DND-41 (cell line): ENCODE measurements at regions not wholly inside any gene's neighbourhood (a gene's known extent, or its start where the extent isn't known, plus 50 kb on each side); places are given as distances from the start of the nearest gene placed in this dataset.
"Not testable (repeated sequence)": the region's sequence is repeated elsewhere in the genome, so short reads cannot be mapped to it uniquely, and the experiment has no call there.

ENCODE experiments used
- ATAC-seq: fragments of 200-7000 bp; cut with Tn5 transposase; 3 replicates; pipeline ENCODE4 v1.9.1; 2021; ENCODE audit warnings: low read depth; ENCODE audit not compliant: insufficient read depth
- DNase-seq: peaks from one replicate; pipeline ENCODE4 v3.0.0-alpha.2; 2020
- H2AFZ ChIP-seq: 2 replicates; pipeline ENCODE4 v1.6.0; 2012; ENCODE audit warnings: low read depth, low read length
- H3K27ac ChIP-seq: 2 replicates; pipeline ENCODE4 v1.5.1; 2012; ENCODE audit warnings: low read length, inconsistent platforms
- H3K27me3 ChIP-seq: fragments of 200-600 bp; sonication (generic); 2 replicates; pipeline ENCODE4 v1.6.0; 2012; ENCODE audit warnings: low read length, mild to moderate bottlenecking, inconsistent platforms; ENCODE audit not compliant: insufficient read depth, poor library complexity
- H3K36me3 ChIP-seq: 2 replicates; pipeline ENCODE4 v1.5.1; 2012; ENCODE audit warnings: low read length, inconsistent platforms; ENCODE audit not compliant: insufficient read depth
- H3K4me1 ChIP-seq: 2 replicates; pipeline ENCODE4 v1.5.1; 2012; ENCODE audit warnings: mild to moderate bottlenecking, low read length; ENCODE audit not compliant: insufficient read depth
- H3K4me2 ChIP-seq: 2 replicates; pipeline ENCODE4 v1.6.0; 2012; ENCODE audit warnings: mild to moderate bottlenecking, moderate library complexity, low read length, inconsistent platforms; ENCODE audit not compliant: insufficient read depth
- H3K4me3 ChIP-seq, 2 experiments: fragments of 200-600 bp in 1 of 2; shearing (Covaris generic) in 1 of 2; 2 replicates each; pipeline ENCODE4 v1.5.1; 2012 to 2016; ENCODE audit warnings: inconsistent platforms in 2 of 2, low read length in 2 of 2, mild to moderate bottlenecking in 2 of 2, low read depth in 1 of 2, moderate library complexity in 1 of 2
- H3K79me2 ChIP-seq: 2 replicates; pipeline ENCODE4 v1.6.0; 2012; ENCODE audit warnings: low read length, inconsistent platforms; ENCODE audit not compliant: insufficient read depth
- H3K9ac ChIP-seq: 2 replicates; pipeline ENCODE4 v1.6.0; 2012; ENCODE audit warnings: low read depth, mild to moderate bottlenecking, inconsistent platforms, low read length, moderate library complexity
- H3K9me3 ChIP-seq: 2 replicates; pipeline ENCODE4 v1.5.1; 2012; ENCODE audit warnings: low read length, moderate library complexity, mild to moderate bottlenecking, inconsistent platforms; ENCODE audit not compliant: insufficient read depth, severe bottlenecking
- H4K20me1 ChIP-seq: 2 replicates; pipeline ENCODE4 v1.6.0; 2012; ENCODE audit warnings: low read length; ENCODE audit not compliant: insufficient read depth
- CTCF ChIP-seq: IDR thresholded peaks from 2 replicates; pipeline ENCODE4 v1.5.1; 2012; ENCODE audit warnings: borderline replicate concordance, low read length, moderate library complexity, mild to moderate bottlenecking; ENCODE audit not compliant: poor library complexity, severe bottlenecking; ENCODE audit errors: extremely low read depth
- EZH2 ChIP-seq: IDR thresholded peaks from 3 replicates; pipeline ENCODE4 v1.6.1; 2012; ENCODE audit warnings: borderline replicate concordance, low read depth, mild to moderate bottlenecking, moderate library complexity, low read length, inconsistent platforms; ENCODE audit not compliant: severe bottlenecking

- H4K20me1 ChIP-seq, H3K79me2 ChIP-seq, H3K4me3 ChIP-seq, H2AFZ ChIP-seq, DNase-seq, H3K4me2 ChIP-seq, H3K36me3 ChIP-seq, H3K27me3 ChIP-seq, ATAC-seq, H3K9me3 ChIP-seq, H3K9ac ChIP-seq, H3K27ac ChIP-seq, H3K4me1 ChIP-seq: not testable (repeated sequence)
Observed at GRCh38 chr10:28896791-28897409, 219.6 kb downstream of the BAMBI start.

GRCh38 chr10:28897617-28898464 lies 220.5 kb downstream of the BAMBI start:
- Histone ChIP-seq H3K9ac (no peak overlapping the region), H3K4me1 (no peaks in the 10 kb centered on the region), H3K79me2 (no peaks in the 10 kb centered on the region), H3K9me3 (no peaks in the 10 kb centered on the region), H3K4me3 (no peak overlapping the region), H3K36me3 (no peaks in the 10 kb centered on the region), H3K27me3 (no peaks in the 10 kb centered on the region), H2AFZ (no peak overlapping the region), H3K4me2 (no peak overlapping the region), H3K27ac (no peak overlapping the region), H4K20me1 (no peaks in the 10 kb centered on the region)
- no peak for DNase-seq
- TF ChIP-seq EZH2 (no peak), CTCF (no peak)
- no peak for ATAC-seq

GRCh38 chr10:28902215-28902614 lies 224.9 kb downstream of the BAMBI start:
- no peaks in the 10 kb centered on the region for H3K79me2 ChIP-seq
- H3K4me1 ChIP-seq, result no peaks in the 10 kb centered on the region
- H3K9me3 ChIP-seq, result no peaks in the 10 kb centered on the region
- H3K4me2 ChIP-seq, result no peak overlapping the region
- no peak overlapping the region for H3K4me3 ChIP-seq
- H2AFZ ChIP-seq, result no peak overlapping the region
- ATAC-seq (no peak), DNase-seq (no peak)
- H3K27ac ChIP-seq, result no peak overlapping the region
- H4K20me1 ChIP-seq, result no peaks in the 10 kb centered on the region
- no peaks in the 10 kb centered on the region for H3K36me3 ChIP-seq
- peaks cover 8% of the 10 kb centered on the region for H3K27me3 ChIP-seq
- no peak overlapping the region for H3K9ac ChIP-seq
- TF ChIP-seq EZH2, result no peak
- no peak for TF ChIP-seq CTCF

- Histone ChIP-seq H3K4me3 (no peak overlapping the region), H3K79me2 (no peaks in the 10 kb centered on the region), H4K20me1 (no peaks in the 10 kb centered on the region), H3K36me3 (no peaks in the 10 kb centered on the region), H3K27me3 (peaks cover 8% of the 10 kb centered on the region), H3K4me1 (no peaks in the 10 kb centered on the region), H2AFZ (no peak overlapping the region), H3K27ac (no peak overlapping the region), H3K9ac (no peak overlapping the region), H3K9me3 (no peaks in the 10 kb centered on the region), H3K4me2 (no peak overlapping the region)
- DNase-seq, result no peak
- no peak for ATAC-seq
- no peak for TF ChIP-seq EZH2
Observed at GRCh38 chr10:28903063-28903462, 225.7 kb downstream of the BAMBI start.
